Forelimb muscle (tissue), 1 donor: ENCODE measurements at regions not wholly inside any gene's neighbourhood (a gene's known extent, or its start where the extent isn't known, plus 50 kb on each side); places are given as distances from the start of the nearest gene placed in this dataset.

ENCODE experiments used
- DNase-seq: peaks from one replicate; pipeline ENCODE4 v3.0.0-alpha.2; 2013; ENCODE audit warnings: low read depth

DNA sequence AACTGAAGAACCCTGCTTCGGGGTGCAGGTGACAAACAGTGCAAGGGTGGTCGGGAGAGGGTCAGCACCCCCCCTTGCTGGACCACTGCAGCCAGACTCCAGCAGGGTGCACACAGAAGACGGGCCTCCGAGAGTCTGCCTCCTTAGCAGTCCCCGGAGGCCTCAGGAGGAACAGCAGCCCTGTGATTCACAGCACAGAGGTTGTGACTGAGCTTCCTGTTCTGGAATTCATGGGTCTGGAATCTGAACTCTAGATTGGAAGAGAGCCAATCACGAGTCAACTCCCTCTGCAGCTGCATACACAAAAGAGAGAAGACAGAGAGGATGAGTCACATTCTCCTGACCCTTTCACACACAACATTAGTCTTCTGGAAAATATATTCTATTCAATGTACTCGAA is 249.0 kb upstream of the OPRM1 start:
- peak; percentile 16 for DNase-seq

DNA sequence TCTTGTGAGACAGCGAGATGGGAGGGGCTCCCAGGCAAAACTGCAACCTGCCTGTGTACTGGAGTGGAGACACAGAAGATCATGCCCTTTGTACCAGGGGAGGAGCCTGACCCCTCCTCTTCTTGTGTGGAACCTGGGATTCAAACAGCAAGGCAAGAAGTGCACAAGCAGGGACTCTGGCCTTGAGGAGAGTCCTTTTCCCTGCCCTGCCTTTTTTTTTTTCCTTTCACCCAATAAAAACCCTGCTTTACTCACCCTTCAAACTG is 251.8 kb upstream of the OPRM1 start:
- DNase-seq, result no peak

DNA sequence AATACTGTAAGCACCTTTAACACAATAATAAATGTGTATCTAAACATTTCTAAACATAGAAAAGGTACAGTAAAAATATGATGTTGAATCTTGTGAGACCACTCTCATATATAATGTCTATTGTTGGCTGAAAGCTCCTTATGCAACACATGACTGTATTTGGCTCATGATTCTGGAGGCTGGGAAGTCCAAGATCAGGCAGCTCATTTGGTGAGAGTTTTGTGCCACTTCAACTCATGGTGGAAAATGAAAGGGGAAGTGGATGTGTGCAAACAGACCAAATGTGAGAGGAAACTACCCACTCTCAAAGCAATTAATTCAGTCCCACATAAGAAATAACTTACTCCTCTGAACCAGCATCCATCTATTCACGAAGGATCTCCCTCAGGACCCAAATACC is 257.7 kb upstream of the OPRM1 start:
- no peak for DNase-seq

DNA sequence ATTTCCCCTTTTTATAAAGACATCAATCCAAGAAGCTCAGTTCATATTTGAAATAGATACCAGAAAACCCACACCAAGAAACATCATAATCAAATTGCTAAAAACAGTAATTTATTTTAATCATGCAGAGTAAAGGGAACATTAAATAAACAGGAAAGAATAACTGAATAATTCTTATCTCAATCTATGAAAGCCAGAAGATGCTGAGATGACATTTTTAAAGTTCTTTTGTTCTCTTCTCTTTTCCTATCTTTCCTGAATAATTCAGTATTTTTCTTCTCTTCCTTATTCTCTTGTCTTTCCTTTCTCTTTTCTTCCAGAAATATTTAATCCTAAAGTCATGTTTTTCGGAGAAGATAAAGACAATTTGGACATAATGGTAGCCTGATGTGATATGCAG is 259.0 kb upstream of the OPRM1 start:
- DNase-seq, result no peak

DNA sequence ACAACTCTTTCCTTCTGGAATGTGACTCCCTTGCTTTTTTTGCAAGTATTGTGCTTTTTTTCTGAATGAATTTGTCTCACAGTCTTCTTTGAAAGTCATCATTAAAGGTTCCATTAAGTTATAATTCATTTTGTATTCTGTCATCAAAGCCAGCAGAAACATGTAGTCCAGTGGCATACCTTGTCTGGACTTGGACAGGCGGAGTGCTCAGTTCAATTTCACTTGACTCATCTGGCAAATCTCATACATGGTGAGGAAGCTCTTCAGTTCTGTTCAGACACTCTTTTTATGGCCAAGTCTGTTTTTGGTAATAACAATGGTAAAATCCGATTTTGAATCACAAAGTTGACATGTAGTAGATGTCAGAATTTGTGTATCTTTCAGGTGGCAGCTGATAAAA is 260.8 kb upstream of the OPRM1 start:
- DNase-seq, result no peak

DNA sequence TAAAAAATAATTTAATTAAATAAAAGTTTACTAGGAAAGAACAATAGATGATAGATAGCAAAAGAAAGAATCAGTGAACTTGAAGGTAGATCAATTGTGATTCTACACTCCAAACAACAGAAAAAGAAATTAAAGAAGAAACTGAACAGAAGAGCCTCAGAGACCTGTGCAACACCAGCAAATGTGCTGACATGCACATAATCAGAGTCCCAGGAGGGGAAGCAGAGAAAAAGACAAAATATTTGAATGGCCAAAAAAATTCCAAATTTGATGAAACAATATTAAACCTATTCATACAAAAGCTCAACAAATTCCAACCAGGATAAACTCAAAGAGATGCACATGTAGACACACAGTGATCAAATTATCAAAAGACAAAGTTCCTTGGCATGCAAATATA is 267.5 kb upstream of the OPRM1 start:
- DNase-seq, result no peak

DNA sequence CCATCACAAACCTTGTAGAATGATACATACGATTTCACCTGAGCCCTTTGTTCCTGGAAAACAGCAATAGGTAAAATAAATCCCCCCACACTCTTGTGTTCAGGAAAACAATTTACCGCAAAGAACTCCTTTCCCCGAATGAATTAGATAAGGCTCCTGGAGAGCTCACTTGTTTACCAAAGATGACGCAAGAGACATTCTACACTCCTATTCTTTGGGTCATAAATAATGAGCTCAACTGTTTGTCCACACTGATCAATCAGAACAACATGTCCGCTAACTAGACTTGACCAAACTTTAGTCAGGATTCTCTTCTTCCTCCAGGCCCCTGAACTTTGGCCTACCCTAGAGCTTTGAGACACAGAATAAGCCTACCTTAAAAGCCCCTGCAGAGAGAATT is 271.9 kb upstream of the OPRM1 start:
- no peak for DNase-seq

DNA sequence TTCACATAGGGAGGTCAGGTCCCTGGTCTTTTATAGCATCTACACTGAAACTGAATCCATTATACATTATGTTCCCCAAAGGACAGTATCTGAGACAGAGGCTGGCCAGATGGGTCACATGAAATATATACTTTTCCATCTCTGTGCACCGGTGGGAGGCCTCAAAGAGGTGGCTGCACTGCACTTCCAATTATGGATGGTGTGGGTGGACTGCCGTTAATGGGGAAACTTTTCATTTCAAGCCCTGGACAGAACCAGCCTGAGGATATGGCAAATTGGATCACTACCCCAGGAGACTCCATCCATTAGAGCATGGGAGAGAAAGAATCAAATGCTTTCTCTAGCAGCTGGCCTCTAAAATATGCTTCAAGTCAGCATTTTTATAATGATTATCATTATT is 280.5 kb upstream of the OPRM1 start:
- DNase-seq, result no peak

DNA sequence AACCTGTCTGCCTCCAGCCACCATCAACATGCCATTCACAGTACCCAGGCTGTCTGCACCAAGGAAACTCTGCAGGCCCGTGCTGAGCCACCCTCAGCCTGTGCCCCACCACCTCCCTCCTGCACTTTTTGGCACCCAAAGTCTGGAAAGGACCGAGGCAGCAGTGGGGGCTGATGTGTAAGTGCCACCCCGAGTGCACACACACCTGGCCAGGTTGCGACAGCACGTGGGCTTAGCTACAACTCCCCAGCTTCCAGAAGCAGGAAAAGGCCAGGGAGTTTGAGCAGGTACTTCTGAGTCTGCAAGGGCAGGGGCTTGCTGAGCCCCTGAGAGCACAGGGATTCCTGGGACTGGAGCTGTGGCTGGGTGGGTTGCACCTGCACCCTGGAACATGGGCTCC is 303.3 kb upstream of the OPRM1 start:
- no peak for DNase-seq

DNA sequence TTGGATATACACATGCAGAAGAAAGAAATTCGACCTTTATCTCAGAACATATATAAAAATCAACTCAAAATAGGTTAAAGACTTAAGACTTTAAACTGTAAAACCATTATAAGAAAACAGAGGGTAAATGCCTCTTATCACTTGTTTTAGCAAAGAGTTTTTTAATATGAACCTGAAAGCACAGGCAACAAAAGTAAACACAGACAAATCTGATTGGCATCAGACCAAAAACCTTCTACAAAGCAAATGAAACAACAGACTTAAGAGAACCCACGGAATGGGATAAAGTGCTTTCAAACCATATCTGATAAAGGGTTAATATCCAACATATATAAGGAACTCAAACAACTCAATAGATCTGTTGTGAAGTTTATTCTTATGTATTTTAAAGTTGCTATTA is 309.9 kb upstream of the OPRM1 start:
- DNase-seq, result no peak

DNA sequence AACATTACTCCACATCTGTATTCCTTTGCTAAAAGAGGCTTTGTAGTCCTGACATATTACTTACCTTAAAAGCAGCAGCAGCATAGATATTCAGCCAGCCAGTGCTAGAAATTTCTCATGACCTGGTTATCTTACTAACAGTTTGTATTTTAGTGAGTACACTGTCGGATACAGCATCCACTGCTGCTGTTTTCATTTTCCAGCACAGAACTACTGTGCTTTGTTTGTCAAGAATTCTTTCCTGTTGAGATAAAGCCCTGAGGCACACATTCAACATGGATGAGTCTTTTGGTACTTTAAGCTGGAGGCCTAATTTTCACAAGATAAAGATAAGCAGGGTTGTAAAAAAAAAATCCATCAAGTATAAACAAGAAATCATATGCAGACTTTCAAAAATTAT is 311.2 kb upstream of the OPRM1 start:
- no peak for DNase-seq

DNA sequence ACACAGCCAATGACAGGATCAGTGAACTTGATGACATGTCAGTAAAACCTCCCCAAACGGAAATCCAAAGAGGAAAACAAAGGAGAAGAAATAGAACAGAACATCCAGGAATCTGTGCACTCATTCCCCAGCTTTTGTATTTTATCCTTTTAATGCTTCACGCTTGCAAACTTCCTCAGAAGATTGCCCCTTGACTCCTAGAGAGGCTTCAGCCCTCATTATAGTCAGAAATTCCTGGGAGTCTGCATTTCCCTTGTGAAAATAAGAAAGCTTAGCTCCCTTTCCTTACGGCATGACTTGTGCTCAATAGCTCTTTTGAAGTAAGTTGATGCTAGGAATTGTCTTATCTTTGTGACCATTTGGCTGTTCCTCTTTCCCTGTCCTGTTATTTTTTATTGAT is 313.6 kb upstream of the OPRM1 start:
- no peak for DNase-seq

DNA sequence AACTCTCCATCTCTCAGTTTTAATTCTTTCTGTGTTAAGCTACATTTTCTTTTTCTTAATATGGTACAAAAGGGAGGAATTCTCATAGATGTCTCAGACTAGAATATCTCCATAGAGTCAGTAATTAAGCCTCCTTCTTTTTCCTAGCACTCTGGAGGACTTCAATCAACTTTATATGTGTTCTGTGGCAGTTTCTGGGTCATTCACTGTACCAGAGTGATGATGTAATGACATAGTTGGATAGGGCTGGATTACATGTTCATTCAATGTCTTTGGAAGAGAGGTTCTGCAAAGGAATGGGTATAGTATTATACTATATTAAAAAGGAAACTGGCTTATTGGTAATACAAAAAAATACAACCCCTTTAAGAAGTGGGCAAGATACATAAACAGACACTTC is 318.3 kb upstream of the OPRM1 start:
- DNase-seq, result no peak

DNA sequence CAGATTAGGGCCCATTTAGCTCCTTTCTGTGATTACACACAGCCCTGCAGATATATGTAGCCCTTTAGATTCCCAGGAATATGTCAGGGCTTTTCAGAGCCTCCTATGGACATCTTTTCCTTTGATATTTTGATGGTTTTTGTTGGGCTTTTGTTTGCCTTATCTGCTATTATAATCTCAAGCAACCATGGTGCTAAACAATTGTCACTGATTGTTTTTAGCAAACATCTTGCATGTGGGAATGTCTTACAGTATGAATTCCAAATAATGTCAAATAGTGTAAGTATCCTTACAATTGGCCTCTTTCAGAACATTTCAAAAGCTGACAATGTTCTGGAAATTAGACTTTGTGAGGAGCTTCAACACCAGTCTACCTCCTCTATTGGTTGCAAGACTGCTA is 333.6 kb upstream of the OPRM1 start:
- no peak for DNase-seq

DNA sequence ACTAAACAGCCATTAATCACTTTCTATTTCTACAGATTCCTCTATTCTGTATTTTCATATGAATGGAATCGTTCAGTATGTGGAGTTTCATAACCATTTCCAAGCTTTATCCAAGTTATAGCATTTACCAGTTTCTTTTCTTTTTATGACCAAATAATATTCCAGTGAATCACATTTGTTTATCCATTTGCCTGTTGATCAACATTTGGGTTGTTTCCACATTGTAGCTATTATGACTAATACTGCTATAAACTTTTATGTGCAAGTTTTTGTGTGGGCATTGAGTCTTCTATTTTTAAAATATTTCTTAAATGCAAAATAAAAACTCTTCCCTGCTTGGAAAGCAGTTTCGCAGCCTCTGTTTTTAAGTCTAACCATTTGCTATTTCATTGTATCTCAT is 336.4 kb upstream of the OPRM1 start:
- no peak for DNase-seq

DNA sequence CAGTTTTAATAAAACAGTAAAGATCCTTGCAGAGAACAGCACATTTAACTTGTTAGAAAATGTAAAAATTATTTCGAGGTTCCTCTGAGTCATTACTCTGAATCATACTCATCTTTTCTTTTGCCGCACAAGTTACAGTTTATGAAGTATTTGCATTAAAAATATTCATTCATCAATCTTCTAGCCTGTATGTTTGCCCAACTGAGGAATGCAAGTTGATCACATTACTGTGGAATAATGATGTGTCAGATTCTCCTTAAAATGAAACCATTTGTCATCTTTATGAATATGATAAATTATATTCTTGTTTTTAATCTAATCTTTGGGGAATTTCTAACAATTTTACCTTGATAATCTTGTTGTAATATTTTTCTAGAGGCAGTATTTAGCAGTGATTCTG is 340.4 kb upstream of the OPRM1 start:
- no peak for DNase-seq

DNA sequence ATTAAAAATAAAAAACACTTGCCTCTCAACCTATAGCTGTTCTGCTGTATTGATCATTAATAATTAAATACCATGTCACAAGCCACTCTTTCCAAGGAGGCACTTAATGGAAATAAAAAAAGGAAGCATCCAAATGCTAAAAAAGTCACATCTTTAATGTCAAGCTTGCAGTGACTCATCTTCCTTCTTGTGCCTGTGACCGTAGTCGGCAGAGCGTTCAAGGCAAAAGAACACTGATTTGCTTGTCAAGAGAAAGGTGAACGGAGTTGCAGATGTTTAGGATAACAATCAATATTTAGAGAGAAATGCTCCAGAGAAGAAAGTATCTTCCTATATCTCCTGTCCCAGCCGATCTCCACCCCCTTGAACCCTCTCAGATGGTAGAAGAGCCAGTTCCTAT is 341.0 kb upstream of the OPRM1 start:
- DNase-seq, result no peak

DNA sequence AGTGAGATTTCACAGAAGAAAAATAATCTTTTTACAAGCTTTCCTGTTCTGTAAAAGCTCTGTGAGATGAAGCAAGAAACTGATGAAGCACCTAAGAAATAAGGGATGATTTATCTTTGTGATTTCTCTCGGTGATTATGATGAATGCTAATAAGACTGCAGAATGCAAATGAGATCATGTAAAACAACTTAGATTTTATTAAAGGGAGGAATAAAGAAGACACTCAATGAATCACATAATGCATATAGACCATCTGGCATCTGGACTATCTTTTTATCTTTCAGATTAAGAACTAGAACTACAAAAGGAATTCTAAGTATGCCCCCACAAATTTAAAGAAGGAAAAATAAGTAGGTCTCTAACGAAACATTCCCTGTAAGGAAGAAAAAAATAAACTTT is 361.5 kb upstream of the OPRM1 start:
- no peak for DNase-seq

DNA sequence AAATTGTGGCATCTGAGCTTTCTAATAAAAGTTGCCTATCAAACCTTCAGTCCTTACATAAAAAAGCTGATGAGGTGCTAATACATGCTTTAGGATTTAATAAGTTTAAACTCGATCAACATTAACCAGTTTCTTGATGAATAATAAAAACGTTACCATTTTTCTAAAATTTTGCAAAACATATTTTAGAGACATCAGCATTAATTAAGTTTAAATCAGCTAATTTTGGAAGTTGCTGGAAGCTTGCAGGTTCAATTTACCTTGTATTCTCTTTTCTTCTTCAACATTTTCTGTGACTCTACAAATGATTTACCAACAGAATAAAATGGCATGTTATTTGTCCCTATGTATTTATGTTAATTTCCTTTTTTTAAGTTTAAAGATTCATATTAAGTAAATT is 365.3 kb upstream of the OPRM1 start:
- DNase-seq, result no peak

DNA sequence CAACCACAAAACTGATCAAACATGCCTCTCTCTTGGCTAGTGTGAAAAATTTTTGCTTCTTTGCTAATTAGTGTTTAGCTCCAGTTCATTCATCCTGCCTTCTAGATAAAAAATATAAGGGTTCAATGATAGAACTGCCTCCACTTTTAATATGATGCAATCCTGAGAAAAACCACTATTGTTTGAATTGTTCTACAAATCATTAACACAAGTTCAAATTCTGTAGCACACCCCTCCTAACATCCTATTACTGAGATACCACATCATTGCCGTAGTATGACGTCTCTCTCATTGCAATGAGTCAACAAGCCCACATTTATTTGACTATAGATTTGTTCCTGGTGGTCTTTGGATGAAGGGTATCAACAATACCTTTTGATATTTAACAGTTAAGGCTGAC is 365.8 kb upstream of the OPRM1 start:
- DNase-seq, result no peak

DNA sequence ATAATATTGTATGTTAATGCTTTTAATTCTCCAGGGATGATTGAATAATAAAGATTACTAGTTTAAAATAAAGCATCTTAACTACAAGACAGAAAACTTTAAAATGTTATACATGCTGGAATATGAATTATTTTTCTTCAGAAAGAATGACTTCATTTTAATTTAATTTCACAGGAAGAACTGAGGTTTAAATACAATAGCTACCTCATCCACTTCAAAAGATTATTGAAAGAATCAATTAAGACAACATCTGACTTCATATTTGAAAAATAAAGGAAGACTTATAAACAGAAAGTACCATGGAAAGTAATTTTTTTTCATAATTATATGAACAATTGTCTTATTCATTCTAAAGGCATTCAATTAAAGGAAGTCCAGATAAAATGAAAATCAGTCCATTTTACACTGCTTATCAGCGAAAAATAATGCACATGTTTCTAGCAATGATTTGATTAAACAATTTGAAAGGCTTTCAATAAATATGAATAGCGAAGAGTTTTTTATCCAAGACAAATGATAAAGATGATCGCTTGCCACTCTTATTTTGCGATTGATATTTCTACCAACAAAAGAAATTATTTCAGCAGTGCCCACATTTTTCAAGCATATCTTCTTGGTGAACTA is 368.5 kb upstream of the OPRM1 start:
- no peak for DNase-seq

DNA sequence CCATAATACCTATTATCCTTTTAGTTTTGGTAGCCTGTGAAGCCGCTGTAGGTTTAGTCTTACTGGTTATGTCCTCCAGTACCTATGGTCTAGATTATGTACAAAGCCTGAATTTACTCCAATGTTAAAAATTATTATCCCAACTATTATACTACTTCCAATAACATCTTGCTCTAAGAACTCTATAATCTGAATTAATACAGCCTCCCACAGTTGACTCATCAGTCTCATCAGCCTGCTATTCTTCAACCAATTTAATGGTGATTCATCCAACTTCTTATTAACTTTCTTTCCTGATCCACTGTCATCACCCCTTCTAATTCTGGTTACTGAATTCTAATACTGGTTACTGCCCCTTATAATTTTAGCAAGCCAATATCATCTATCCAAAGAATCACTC is 370.3 kb upstream of the OPRM1 start:
- no peak for DNase-seq

DNA sequence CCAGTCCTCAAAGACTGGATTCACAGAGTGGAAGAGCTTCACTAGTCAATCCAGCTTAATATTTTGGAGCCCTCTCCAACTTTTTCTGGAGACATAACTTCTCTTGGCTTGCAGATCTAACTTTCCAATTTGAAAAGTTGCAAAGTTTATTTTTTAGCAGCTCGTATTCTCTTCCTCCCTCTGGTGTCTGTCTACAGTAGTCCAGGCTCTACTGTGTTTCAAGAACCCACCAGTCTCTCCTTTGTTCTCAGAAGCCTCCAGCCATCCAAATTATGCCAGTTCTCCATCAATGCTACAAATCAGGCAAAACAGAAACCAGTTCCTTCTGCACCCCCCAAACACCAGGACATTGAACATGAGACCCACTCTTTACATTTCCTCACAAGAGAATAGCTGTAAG is 376.1 kb upstream of the OPRM1 start:
- DNase-seq, result no peak

DNA sequence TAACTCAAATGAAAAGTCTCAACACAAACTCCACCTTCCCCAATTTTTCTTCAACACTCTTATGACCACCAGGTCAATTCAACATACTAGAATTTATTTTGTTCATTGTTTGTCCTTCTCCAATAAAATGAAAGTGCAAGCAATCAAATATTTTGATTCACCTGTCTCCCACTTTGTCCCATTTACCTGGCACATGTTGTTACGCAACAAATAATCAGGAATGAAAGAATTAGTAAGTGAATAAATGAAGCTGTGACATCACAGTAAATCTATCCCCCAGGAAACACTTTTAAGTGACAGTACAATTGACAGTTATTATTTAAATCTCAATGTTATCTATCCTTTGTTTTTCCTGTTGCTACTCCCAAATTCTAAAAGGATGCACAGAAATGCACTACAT is 393.7 kb upstream of the OPRM1 start:
- no peak for DNase-seq

DNA sequence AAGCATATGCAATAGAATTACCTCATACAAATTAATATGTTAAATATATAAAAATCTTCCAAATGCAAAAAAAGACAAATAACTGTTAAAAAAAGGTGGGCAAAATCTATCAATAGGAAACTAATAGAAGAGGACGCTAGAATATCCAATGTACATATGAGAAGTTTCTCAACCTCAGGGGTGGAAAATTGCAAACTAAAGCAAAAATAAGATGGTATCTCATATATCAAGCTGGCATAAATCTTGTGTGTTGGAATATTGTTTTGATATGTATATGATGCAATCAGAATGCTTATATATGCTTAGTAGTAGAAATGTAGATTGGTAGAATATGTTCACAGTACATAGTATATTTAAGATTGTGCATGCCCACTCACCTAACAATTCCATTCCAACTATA is 395.0 kb upstream of the OPRM1 start:
- no peak for DNase-seq
